ENCODE measurements at regions not wholly inside any gene's neighbourhood (a gene's known extent, or its start where the extent isn't known, plus 50 kb on each side); places are given as distances from the start of the nearest gene placed in this dataset.

DNA sequence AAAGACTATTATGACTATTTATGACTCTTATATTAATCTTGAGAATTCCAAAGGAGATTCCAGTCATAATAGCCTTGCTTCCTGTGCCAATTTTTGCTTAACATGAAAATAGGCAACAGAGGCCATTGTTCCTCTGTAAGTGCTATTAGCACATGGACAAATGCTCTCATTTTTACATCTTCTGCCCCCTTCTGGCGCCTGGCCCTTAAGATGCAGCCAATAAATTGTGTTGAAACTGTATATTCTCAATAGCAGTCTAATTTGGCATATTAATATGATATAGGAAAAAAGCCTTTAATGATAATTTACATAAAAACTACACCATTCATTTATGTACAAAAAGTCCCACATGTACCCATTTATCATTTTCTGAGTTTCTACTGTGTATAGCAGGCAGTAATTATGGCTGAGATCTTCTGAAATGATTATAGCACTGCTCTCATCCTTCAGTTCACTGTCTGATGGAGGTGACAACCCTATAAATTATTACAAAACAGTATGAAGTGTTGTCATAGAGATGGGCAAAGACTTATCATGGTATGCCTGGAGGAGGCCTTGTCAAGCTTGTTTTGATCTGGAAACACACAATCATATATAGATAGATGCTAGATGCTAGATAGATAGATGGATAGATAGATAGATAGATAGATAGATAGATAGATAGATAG is 613.3 kb downstream of the TSN start:
- TF ChIP-seq REST (IDR thresholded peaks at IDR 0.05; ENCODE audit: insufficient read depth in 1 of 2, low read depth in 2 of 2, low read length in 2 of 2): no peak
- no peak for TF ChIP-seq SIN3A (IDR thresholded peaks at IDR 0.05; ENCODE audit: borderline replicate concordance, insufficient read depth, low read length)
- no peak for TF ChIP-seq FOXP2 (optimal IDR thresholded peaks at IDR 0.05; ENCODE audit: borderline replicate concordance, extremely low read depth, extremely low read length, insufficient read depth)
- TF ChIP-seq TAF1 (IDR thresholded peaks at IDR 0.05; ENCODE audit: borderline replicate concordance, insufficient read depth, low read length): no peak
- TF ChIP-seq POLR2AphosphoS5 (IDR thresholded peaks at IDR 0.05; ENCODE audit: low read depth, low read length): no peak

DNA sequence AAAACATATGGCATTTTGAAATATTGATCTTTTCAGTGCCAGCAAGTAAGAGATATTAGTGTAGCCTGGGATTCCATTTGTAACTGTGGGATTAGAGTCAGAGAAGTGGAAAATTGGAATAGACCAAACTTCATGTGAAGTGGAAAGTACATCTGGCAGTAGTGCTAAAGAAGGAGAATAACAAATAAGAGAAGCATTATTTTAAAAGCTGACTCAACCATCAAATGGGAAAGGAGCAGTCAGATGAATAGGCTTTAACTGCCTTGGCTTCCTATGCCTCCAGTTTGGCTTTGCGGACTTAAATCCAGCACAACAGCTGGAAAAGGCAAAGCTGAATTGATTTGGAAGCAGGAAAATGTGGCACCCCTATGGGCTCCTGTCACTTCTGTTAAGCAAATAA is 623.1 kb downstream of the TSN start:
- no peak for TF ChIP-seq SIN3A (IDR thresholded peaks at IDR 0.05; ENCODE audit: borderline replicate concordance, insufficient read depth, low read length)
- no peak for TF ChIP-seq REST (IDR thresholded peaks at IDR 0.05; ENCODE audit: insufficient read depth in 1 of 2, low read depth in 2 of 2, low read length in 2 of 2)
- TF ChIP-seq FOXP2 (optimal IDR thresholded peaks at IDR 0.05; ENCODE audit: borderline replicate concordance, extremely low read depth, extremely low read length, insufficient read depth): no peak
- TF ChIP-seq POLR2AphosphoS5 (IDR thresholded peaks at IDR 0.05; ENCODE audit: low read depth, low read length): no peak
- TF ChIP-seq TAF1 (IDR thresholded peaks at IDR 0.05; ENCODE audit: borderline replicate concordance, insufficient read depth, low read length): no peak

- TF ChIP-seq FOXP2 (optimal IDR thresholded peaks at IDR 0.05; ENCODE audit: borderline replicate concordance, extremely low read depth, extremely low read length, insufficient read depth): no peak
Observed at GRCh38 chr2:122384768-122385333, 629.4 kb downstream of the TSN start.

DNA sequence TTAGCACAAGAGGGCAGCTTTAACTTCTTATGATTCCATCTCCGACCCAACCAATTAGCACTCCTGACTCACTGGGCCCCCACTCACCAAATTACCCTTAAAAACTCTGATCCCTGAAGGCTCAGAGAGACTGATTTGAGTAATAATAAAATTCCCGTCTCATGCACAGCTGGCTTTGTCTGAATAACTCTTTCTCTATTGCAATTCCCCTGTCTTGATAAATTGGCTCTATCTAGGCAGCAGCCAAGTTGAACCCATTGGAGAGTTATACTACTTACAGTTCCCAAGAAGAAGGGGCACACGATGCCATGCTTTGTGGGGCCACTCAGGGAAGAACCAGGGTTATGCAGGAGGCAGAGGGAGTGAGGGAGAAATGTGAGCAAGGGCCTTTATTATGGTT is 632.8 kb downstream of the TSN start:
- TF ChIP-seq POLR2AphosphoS5 (IDR thresholded peaks at IDR 0.05; ENCODE audit: low read depth, low read length) (no peak), SIN3A (IDR thresholded peaks at IDR 0.05; ENCODE audit: borderline replicate concordance, insufficient read depth, low read length) (no peak), FOXP2 (optimal IDR thresholded peaks at IDR 0.05; ENCODE audit: borderline replicate concordance, extremely low read depth, extremely low read length, insufficient read depth) (no peak), REST (IDR thresholded peaks at IDR 0.05; ENCODE audit: insufficient read depth in 1 of 2, low read depth in 2 of 2, low read length in 2 of 2) (no peak), TAF1 (IDR thresholded peaks at IDR 0.05; ENCODE audit: borderline replicate concordance, insufficient read depth, low read length) (no peak)

- TF ChIP-seq FOXP2 (optimal IDR thresholded peaks at IDR 0.05; ENCODE audit: borderline replicate concordance, extremely low read depth, extremely low read length, insufficient read depth) (no peak), TAF1 (IDR thresholded peaks at IDR 0.05; ENCODE audit: borderline replicate concordance, insufficient read depth, low read length) (no peak), SIN3A (IDR thresholded peaks at IDR 0.05; ENCODE audit: borderline replicate concordance, insufficient read depth, low read length) (no peak), REST (IDR thresholded peaks at IDR 0.05; ENCODE audit: insufficient read depth in 1 of 2, low read depth in 2 of 2, low read length in 2 of 2) (no peak), POLR2AphosphoS5 (IDR thresholded peaks at IDR 0.05; ENCODE audit: low read depth, low read length) (no peak)
Observed at GRCh38 chr2:122389694-122390093, 634.2 kb downstream of the TSN start.

Data from PFSK-1 (cell line).